ENCODE measurements at regions not wholly inside any gene's neighbourhood (a gene's known extent, or its start where the extent isn't known, plus 50 kb on each side); places are given as distances from the start of the nearest gene placed in this dataset.

- TF ChIP-seq CTCF (conservative IDR thresholded peaks at IDR 0.05; ENCODE audit: low read depth, low read length) (no peak), RAD21 (IDR thresholded peaks at IDR 0.05; ENCODE audit: low read length) (no peak), RCOR1 (IDR thresholded peaks at IDR 0.05; ENCODE audit: insufficient replicate concordance, low read length) (no peak), CEBPB (IDR thresholded peaks at IDR 0.05; ENCODE audit: low read depth, low read length) (no peak), POLR2A (IDR thresholded peaks at IDR 0.05; ENCODE audit: low read depth, low read length) (no peak), USF2 (IDR thresholded peaks at IDR 0.05; ENCODE audit: low read depth, low read length) (no peak), MAFK (IDR thresholded peaks at IDR 0.05; ENCODE audit: low read depth, low read length) (no peak), ELK1 (IDR thresholded peaks at IDR 0.05; ENCODE audit: borderline replicate concordance, low read depth, low read length) (no peak), RFX5 (IDR thresholded peaks at IDR 0.05; ENCODE audit: low read depth, low read length) (no peak), BHLHE40 (IDR thresholded peaks at IDR 0.05; ENCODE audit: low read depth, low read length) (no peak), MXI1 (IDR thresholded peaks at IDR 0.05; ENCODE audit: borderline replicate concordance, low read depth, low read length) (no peak), MAZ (IDR thresholded peaks at IDR 0.05; ENCODE audit: borderline replicate concordance, low read depth, low read length) (no peak), NFE2L2 (IDR thresholded peaks at IDR 0.05; ENCODE audit: low read depth, low read length) (no peak), FOS (IDR thresholded peaks at IDR 0.05; ENCODE audit: low read depth, low read length) (no peak)
Measured at GRCh38 chr13:83221256-83221655, 661.0 kb downstream of the SLITRK1 start.

Data from IMR-90 (cell line).